HCT116 (cell line): ENCODE measurements at regions not wholly inside any gene's neighbourhood (a gene's known extent, or its start where the extent isn't known, plus 50 kb on each side); places are given as distances from the start of the nearest gene placed in this dataset.

Source experiments
- ATAC-seq: fragments of 200-7000 bp; cut with Tn5 transposase; 2 replicates; pipeline ENCODE4 v1.9.1; 2020; ENCODE audit warnings: mild to moderate bottlenecking, moderate library complexity
- BruUV-seq: library from RNA; stranded (reverse); fragments of 400-500 nt; replicated peaks from 2 replicates; lab custom pipeline; 2021; lab: Mats Ljungman, UMichigan
- CTCF ChIA-PET: fragments of 300-600 bp; sonication (Branson Sonifier 250); formaldehyde crosslinking; loops from one replicate; lab custom pipeline; 2021; ENCODE audit warnings: antibody characterized with exemption; lab: Charles Lee
- POLR2A ChIA-PET: fragments of 300-600, 350-600 bp; sonication (Branson Sonifier 250); formaldehyde crosslinking; loops from one replicate; lab custom pipeline; 2021; ENCODE audit warnings: antibody characterized with exemption; lab: Charles Lee
- RAD21 ChIA-PET, 2 experiments: fragments of 300-600 bp; sonication (Branson Sonifier 250); formaldehyde crosslinking; loops; one replicate each; lab custom pipeline; 2023; ENCODE audit warnings: low total read pairs in 2 of 2; ENCODE audit not compliant: uncharacterized antibody in 2 of 2, unreplicated experiment in 2 of 2, low non-redundant PET in 1 of 2; lab: Charles Lee
- DNase-seq: peaks from one replicate; pipeline ENCODE4 v3.0.0-alpha.2; 2010; ENCODE audit warnings: low read depth, low spot score
- H2AFZ ChIP-seq: fragments of 200-600 bp; shearing (Covaris generic), sonication (generic); 2 replicates; pipeline ENCODE4 v1.6.1; 2017; ENCODE audit warnings: low read depth, mixed run types, mixed read lengths, antibody characterized with exemption, low read length; ENCODE audit not compliant: poor library complexity, severe bottlenecking
- H3K27ac ChIP-seq: 2 replicates; pipeline ENCODE4 v1.5.1; 2012; ENCODE audit warnings: low read depth, low read length
- H3K27me3 ChIP-seq: fragments of 200-600 bp; sonication (generic); 2 replicates; pipeline ENCODE4 v1.6.1; 2016; ENCODE audit warnings: mixed run types, low read length, mixed read lengths; ENCODE audit not compliant: insufficient read depth
- H3K36me3 ChIP-seq, 2 experiments: fragments of 200-500 bp in 1 of 2; fragments of 200-600 bp in 1 of 2; sonication (Bioruptor generic) in 1 of 2; sonication (generic) in 1 of 2; 2 replicates each; pipeline versions ENCODE4 v1.5.1 to v1.6.1; 2014 to 2016; ENCODE audit warnings: low read length in 2 of 2, inconsistent platforms in 1 of 2, mixed read lengths in 1 of 2, mixed run types in 1 of 2; ENCODE audit not compliant: insufficient read depth in 2 of 2, control insufficient read depth in 1 of 2
- H3K4me1 ChIP-seq, 2 experiments: fragments of 200-600 bp in 1 of 2; sonication (generic) in 1 of 2; 2 replicates each; pipeline versions ENCODE4 v1.5.1 to v1.6.1; 2012 to 2017; ENCODE audit warnings: low read length in 2 of 2, inconsistent platforms in 1 of 2, mild to moderate bottlenecking in 1 of 2, mixed read lengths in 1 of 2, mixed run types in 1 of 2, moderate library complexity in 1 of 2; ENCODE audit not compliant: insufficient read depth in 2 of 2, control insufficient read depth in 1 of 2
- H3K4me2 ChIP-seq: fragments of 200-600 bp; sonication (generic); 2 replicates; pipeline ENCODE4 v1.6.1; 2017; ENCODE audit warnings: mixed run types, low read length, mixed read lengths
- H3K4me3 ChIP-seq, 2 experiments: fragments of 200-600 bp in 1 of 2; sonication (generic) in 1 of 2; replicated peaks in 1 of 2; 2 replicates each; pipeline ENCODE4 v1.5.1; 2011 to 2016; ENCODE audit warnings: low read length in 2 of 2, control low read depth in 1 of 2, low read depth in 1 of 2, mild to moderate bottlenecking in 1 of 2, mixed read lengths in 1 of 2, mixed run types in 1 of 2
- H3K79me2 ChIP-seq: fragments of 200-600 bp; sonication (generic); 2 replicates; pipeline ENCODE4 v1.6.1; 2017; ENCODE audit warnings: mild to moderate bottlenecking, mixed run types, low read length, moderate library complexity, mixed read lengths; ENCODE audit not compliant: insufficient read depth
- H3K9ac ChIP-seq: fragments of 200-600 bp; sonication (generic); 2 replicates; pipeline ENCODE4 v1.6.1; 2016; ENCODE audit warnings: low read length, mixed read lengths
- H3K9me2 ChIP-seq: fragments of 200-600 bp; sonication (generic), shearing (Covaris generic); 2 replicates; pipeline ENCODE4 v1.6.1; 2017; ENCODE audit warnings: mixed run types, mild to moderate bottlenecking, moderate library complexity; ENCODE audit not compliant: insufficient read depth
- H3K9me3 ChIP-seq, 2 experiments: fragments of 200-500 bp in 1 of 2; fragments of 200-600 bp in 1 of 2; sonication (Bioruptor generic) in 1 of 2; sonication (generic) in 1 of 2; 2 replicates each; pipeline ENCODE4 v1.6.1; 2014 to 2017; ENCODE audit warnings: low read length in 2 of 2, mixed read lengths in 2 of 2, inconsistent platforms in 1 of 2, low read depth in 1 of 2, mild to moderate bottlenecking in 1 of 2, mixed run types in 1 of 2, moderate library complexity in 1 of 2; ENCODE audit not compliant: control insufficient read depth in 1 of 2, insufficient read depth in 1 of 2
- H4K20me1 ChIP-seq: fragments of 200-600 bp; sonication (generic), shearing (Covaris generic); 2 replicates; pipeline ENCODE4 v1.6.1; 2017; ENCODE audit warnings: mixed run types, mild to moderate bottlenecking, moderate library complexity; ENCODE audit not compliant: insufficient read depth
- ATF3 ChIP-seq: IDR thresholded peaks from 2 replicates; pipeline ENCODE4 v1.6.1; 2012
- CEBPB ChIP-seq: IDR thresholded peaks from 2 replicates; pipeline ENCODE4 v1.6.1; 2012; ENCODE audit warnings: low read depth
- ELF1 ChIP-seq: IDR thresholded peaks from 2 replicates; pipeline ENCODE4 v1.6.1; 2012; ENCODE audit warnings: low read depth, borderline replicate concordance
- EZH2phosphoT487 ChIP-seq: fragments of 200-600 bp; IDR thresholded peaks from 2 replicates; pipeline ENCODE4 v1.6.1; 2018; ENCODE audit warnings: antibody characterized with exemption, borderline replicate concordance
- FOSL1 ChIP-seq: IDR thresholded peaks from 2 replicates; pipeline ENCODE4 v1.6.1; 2012; ENCODE audit warnings: low read depth
- JUND ChIP-seq: IDR thresholded peaks from 2 replicates; pipeline ENCODE4 v1.6.1; 2012
- MAX ChIP-seq: IDR thresholded peaks from 2 replicates; pipeline ENCODE4 v1.6.1; 2012
- POLR2A ChIP-seq: IDR thresholded peaks from 2 replicates; pipeline ENCODE4 v1.7.0; 2011; ENCODE audit warnings: borderline replicate concordance; ENCODE audit not compliant: insufficient read depth, insufficient read length; ENCODE audit errors: extremely low read depth
- POLR2AphosphoS5 ChIP-seq: IDR thresholded peaks from 2 replicates; pipeline ENCODE4 v1.6.1; 2011; ENCODE audit warnings: mild to moderate bottlenecking, low read depth, low read length, moderate library complexity
- REST ChIP-seq: IDR thresholded peaks from 2 replicates; pipeline ENCODE4 v1.6.1; 2012; ENCODE audit warnings: low read depth
- SIN3A ChIP-seq: IDR thresholded peaks from 2 replicates; pipeline ENCODE4 v1.6.1; 2012; ENCODE audit warnings: low read depth
- SP1 ChIP-seq: IDR thresholded peaks from 2 replicates; pipeline ENCODE4 v1.6.1; 2012; ENCODE audit warnings: low read depth
- SRF ChIP-seq: IDR thresholded peaks from 2 replicates; pipeline ENCODE4 v1.6.1; 2012; ENCODE audit warnings: low read depth
- TCF7L2 ChIP-seq: IDR thresholded peaks from 2 replicates; pipeline ENCODE4 v1.7.0; 2011; ENCODE audit warnings: borderline replicate concordance, inconsistent platforms; ENCODE audit not compliant: insufficient read depth, insufficient read length; ENCODE audit errors: extremely low read depth
- ZFX ChIP-seq: fragments of 450-650 bp; IDR thresholded peaks from 2 replicates; pipeline ENCODE4 v1.6.1; 2017
- ZNF274 ChIP-seq: fragments of 200-500 bp; sonication (Bioruptor generic); IDR thresholded peaks from 2 replicates; pipeline ENCODE4 v1.6.1; 2014; ENCODE audit warnings: mild to moderate bottlenecking, low read depth, low read length, inconsistent platforms
- intact Hi-C: fragments of 100-400 bp; cut with micrococcal nuclease; formaldehyde crosslinking; loops from 2 replicates; pipeline ENCODE4 v1.10.0; 2022

GRCh38 chr3:107953722-107954121, 137.1 kb downstream of the CD47 start:
- Histone ChIP-seq H3K4me1 (no peaks in the 10 kb centered on the region), H3K79me2 (no peaks in the 10 kb centered on the region), H3K27me3 (no peaks in the 10 kb centered on the region), H3K9me3 (no peaks in the 10 kb centered on the region), H3K9ac (no peak overlapping the region), H3K9me2 (no peaks in the 10 kb centered on the region), H2AFZ (no peak overlapping the region), H3K4me3 (no peak overlapping the region), H4K20me1 (no peaks in the 10 kb centered on the region), H3K4me2 (no peak overlapping the region), H3K27ac (no peak overlapping the region), H3K36me3 (no peaks in the 10 kb centered on the region)
- ChIA-PET CTCF (no interaction called here), POLR2A (no interaction called here), RAD21 (no interaction called here)
- no TSS peak for BruUV-seq
- no peak for DNase-seq
- ATAC-seq, result no peak
- intact Hi-C loops, result no loop called here
- no peak for TF ChIP-seq EZH2phosphoT487
- TF ChIP-seq REST, result no peak
- no peak for TF ChIP-seq SIN3A
- no peak for TF ChIP-seq SRF
- TF ChIP-seq MAX, result no peak
- no peak for TF ChIP-seq ZFX
- TF ChIP-seq TCF7L2, result no peak
- TF ChIP-seq ELF1, result no peak
- TF ChIP-seq ZNF274, result no peak
- TF ChIP-seq ATF3, result no peak
- no peak for TF ChIP-seq CEBPB
- TF ChIP-seq JUND, result no peak
- TF ChIP-seq POLR2A, result no peak
- no peak for TF ChIP-seq POLR2AphosphoS5
- TF ChIP-seq FOSL1, result no peak
- TF ChIP-seq SP1, result no peak
